ENCODE measurements at regions not wholly inside any gene's neighbourhood (a gene's known extent, or its start where the extent isn't known, plus 50 kb on each side); places are given as distances from the start of the nearest gene placed in this dataset.

GRCh38 chr3:30988769-30989168, 94.3 kb upstream of the GADL1 start:
- Histone ChIP-seq H2AFZ (ENCODE audit: low read length) (no peak overlapping the region), H3K9me2 (replicated peaks; ENCODE audit: low read depth, low read length) (no peaks in the 10 kb centered on the region), H3K27me3 (ENCODE audit: insufficient read depth, low read length, poor library complexity, severe bottlenecking) (no peaks in the 10 kb centered on the region), H3K9ac (ENCODE audit: low read depth, low read length, poor library complexity, severe bottlenecking) (no peak overlapping the region), H4K20me1 (ENCODE audit: insufficient read depth, low read length, poor library complexity, severe bottlenecking) (no peaks in the 10 kb centered on the region), H3K4me3 (ENCODE audit: low read length, poor library complexity, severe bottlenecking) (no peak overlapping the region), H3K36me3 (ENCODE audit: insufficient read depth, low read length) (no peaks in the 10 kb centered on the region), H3K9me3 (ENCODE audit: insufficient read depth, low read depth, low read length) (no peaks in the 10 kb centered on the region), H3K4me1 (ENCODE audit: insufficient read depth, low read length, poor library complexity, severe bottlenecking) (peaks cover 36% of the 10 kb centered on the region), H3F3A (ENCODE audit: low read depth) (no peaks in the 10 kb centered on the region), H3K4me2 (ENCODE audit: low read depth, low read length, poor library complexity, severe bottlenecking) (peak overlapping the region; percentile 10), H3K79me2 (ENCODE audit: insufficient read depth, low read length) (no peaks in the 10 kb centered on the region)
- TF ChIP-seq EZH2phosphoT487 (IDR thresholded peaks at IDR 0.05; ENCODE audit: borderline replicate concordance), result no peak
- no peak for TF ChIP-seq CTCF (conservative IDR thresholded peaks at IDR 0.05; ENCODE audit: low read length)

GRCh38 chr3:30989276-30990030, 95.0 kb upstream of the GADL1 start:
- H3K9ac ChIP-seq (ENCODE audit: low read depth, low read length, poor library complexity, severe bottlenecking), result no peak overlapping the region
- H3K79me2 ChIP-seq (ENCODE audit: insufficient read depth, low read length), result no peaks in the 10 kb centered on the region
- H3K9me3 ChIP-seq (ENCODE audit: insufficient read depth, low read depth, low read length), result no peaks in the 10 kb centered on the region
- H3K4me3 ChIP-seq (ENCODE audit: low read length, poor library complexity, severe bottlenecking), result no peak overlapping the region
- no peak overlapping the region for H2AFZ ChIP-seq (ENCODE audit: low read length)
- H3K36me3 ChIP-seq (ENCODE audit: insufficient read depth, low read length), result no peaks in the 10 kb centered on the region
- H4K20me1 ChIP-seq (ENCODE audit: insufficient read depth, low read length, poor library complexity, severe bottlenecking), result no peaks in the 10 kb centered on the region
- TF ChIP-seq CTCF (conservative IDR thresholded peaks at IDR 0.05; ENCODE audit: low read length), result no peak
- no peak for TF ChIP-seq EZH2phosphoT487 (IDR thresholded peaks at IDR 0.05; ENCODE audit: borderline replicate concordance)
- no peaks in the 10 kb centered on the region for H3F3A ChIP-seq (ENCODE audit: low read depth)
- peak overlapping the region; percentile 10 for H3K4me2 ChIP-seq (ENCODE audit: low read depth, low read length, poor library complexity, severe bottlenecking)
- H3K4me1 ChIP-seq (ENCODE audit: insufficient read depth, low read length, poor library complexity, severe bottlenecking), result peaks cover 33% of the 10 kb centered on the region
- H3K9me2 ChIP-seq (replicated peaks; ENCODE audit: low read depth, low read length), result no peaks in the 10 kb centered on the region
- H3K27me3 ChIP-seq (ENCODE audit: insufficient read depth, low read length, poor library complexity, severe bottlenecking), result no peaks in the 10 kb centered on the region

DNA sequence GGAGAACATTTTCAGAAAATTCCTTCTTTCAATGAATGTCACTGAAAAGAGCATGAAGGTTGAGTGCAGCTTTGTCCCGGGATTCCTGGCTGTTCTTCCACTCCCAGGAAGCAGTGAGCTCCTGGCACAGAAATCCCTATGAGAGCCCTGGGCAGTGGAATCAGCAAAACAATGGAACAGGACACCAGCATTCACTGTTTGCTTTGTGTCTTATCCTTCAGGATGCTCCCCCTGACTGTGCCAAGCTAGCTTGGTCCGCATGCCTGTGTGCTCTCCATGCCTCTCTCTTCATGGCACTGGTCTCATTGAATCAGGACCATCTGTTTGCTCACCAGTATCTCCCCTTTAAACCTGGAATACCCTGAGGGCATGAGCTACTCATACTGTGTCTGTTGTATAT, 102.0 kb upstream of the GADL1 start:
- Histone ChIP-seq H3K4me3 (ENCODE audit: low read length, poor library complexity, severe bottlenecking) (no peak overlapping the region), H4K20me1 (ENCODE audit: insufficient read depth, low read length, poor library complexity, severe bottlenecking) (no peaks in the 10 kb centered on the region), H2AFZ (ENCODE audit: low read length) (no peak overlapping the region), H3K9me3 (ENCODE audit: insufficient read depth, low read depth, low read length) (no peaks in the 10 kb centered on the region), H3K9me2 (replicated peaks; ENCODE audit: low read depth, low read length) (no peaks in the 10 kb centered on the region), H3K4me1 (ENCODE audit: insufficient read depth, low read length, poor library complexity, severe bottlenecking) (no peaks in the 10 kb centered on the region), H3K4me2 (ENCODE audit: low read depth, low read length, poor library complexity, severe bottlenecking) (no peak overlapping the region), H3F3A (ENCODE audit: low read depth) (no peaks in the 10 kb centered on the region), H3K27me3 (ENCODE audit: insufficient read depth, low read length, poor library complexity, severe bottlenecking) (no peaks in the 10 kb centered on the region), H3K79me2 (ENCODE audit: insufficient read depth, low read length) (no peaks in the 10 kb centered on the region), H3K9ac (ENCODE audit: low read depth, low read length, poor library complexity, severe bottlenecking) (no peak overlapping the region), H3K36me3 (ENCODE audit: insufficient read depth, low read length) (no peaks in the 10 kb centered on the region)
- TF ChIP-seq CTCF (conservative IDR thresholded peaks at IDR 0.05; ENCODE audit: low read length), result no peak
- no peak for TF ChIP-seq EZH2phosphoT487 (IDR thresholded peaks at IDR 0.05; ENCODE audit: borderline replicate concordance)

Measured in Loucy (cell line).